BJ (cell line): ENCODE measurements at regions not wholly inside any gene's neighbourhood (a gene's known extent, or its start where the extent isn't known, plus 50 kb on each side); places are given as distances from the start of the nearest gene placed in this dataset.

Experiments used
- CTCF ChIA-PET: fragments of 350-600 bp; formaldehyde crosslinking; extraction: SDS; loops from one replicate; lab custom pipeline; 2021; ENCODE audit warnings: antibody characterized with exemption, inconsistent platforms; lab: Yijun Ruan, JAX
- POLR2A ChIA-PET: fragments of 300-600 bp; sonication (Branson Sonifier 250); formaldehyde crosslinking; extraction: SDS; loops from one replicate; lab custom pipeline; 2021; ENCODE audit warnings: antibody characterized with exemption; lab: Charles Lee
- DNase-seq: peaks from one replicate; pipeline ENCODE4 v3.0.0-alpha.2; 2011; ENCODE audit warnings: low read depth
- H3K27me3 ChIP-seq: 2 replicates; pipeline ENCODE4 v1.6.0; 2011; ENCODE audit warnings: low read length; ENCODE audit not compliant: control insufficient read depth, insufficient read depth
- H3K36me3 ChIP-seq: 2 replicates; pipeline ENCODE4 v1.5.1; 2011; ENCODE audit warnings: low read length; ENCODE audit not compliant: control insufficient read depth, insufficient read depth
- H3K4me3 ChIP-seq: 2 replicates; pipeline ENCODE4 v1.5.1; 2011; ENCODE audit warnings: low read depth, mild to moderate bottlenecking, control low read depth, low read length
- TF ChIP-seq, protein P1 (sequence below): IDR thresholded peaks from 2 replicates; pipeline ENCODE4 v1.5.1; 2011; ENCODE audit warnings: low read depth, mild to moderate bottlenecking, control low read depth, inconsistent platforms, low read length, moderate library complexity; ENCODE audit not compliant: insufficient read depth

- Histone ChIP-seq H3K4me3 (no peak overlapping the region), H3K36me3 (no peaks in the 10 kb centered on the region), H3K27me3 (no peaks in the 10 kb centered on the region)
- no peak for DNase-seq
- CTCF ChIA-PET = interaction anchor here (0.9 kb wide), 1 partner anchor 128 kb away, joined by 3 read pairs; no protein-coding TSS in a partner anchor
- POLR2A ChIA-PET = no interaction called here
- TF ChIP-seq, protein P1, sequence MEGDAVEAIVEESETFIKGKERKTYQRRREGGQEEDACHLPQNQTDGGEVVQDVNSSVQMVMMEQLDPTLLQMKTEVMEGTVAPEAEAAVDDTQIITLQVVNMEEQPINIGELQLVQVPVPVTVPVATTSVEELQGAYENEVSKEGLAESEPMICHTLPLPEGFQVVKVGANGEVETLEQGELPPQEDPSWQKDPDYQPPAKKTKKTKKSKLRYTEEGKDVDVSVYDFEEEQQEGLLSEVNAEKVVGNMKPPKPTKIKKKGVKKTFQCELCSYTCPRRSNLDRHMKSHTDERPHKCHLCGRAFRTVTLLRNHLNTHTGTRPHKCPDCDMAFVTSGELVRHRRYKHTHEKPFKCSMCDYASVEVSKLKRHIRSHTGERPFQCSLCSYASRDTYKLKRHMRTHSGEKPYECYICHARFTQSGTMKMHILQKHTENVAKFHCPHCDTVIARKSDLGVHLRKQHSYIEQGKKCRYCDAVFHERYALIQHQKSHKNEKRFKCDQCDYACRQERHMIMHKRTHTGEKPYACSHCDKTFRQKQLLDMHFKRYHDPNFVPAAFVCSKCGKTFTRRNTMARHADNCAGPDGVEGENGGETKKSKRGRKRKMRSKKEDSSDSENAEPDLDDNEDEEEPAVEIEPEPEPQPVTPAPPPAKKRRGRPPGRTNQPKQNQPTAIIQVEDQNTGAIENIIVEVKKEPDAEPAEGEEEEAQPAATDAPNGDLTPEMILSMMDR = no peak
Measured at GRCh38 chr3:159346271-159346903, 544.5 kb downstream of the MFSD1 start.

DNA sequence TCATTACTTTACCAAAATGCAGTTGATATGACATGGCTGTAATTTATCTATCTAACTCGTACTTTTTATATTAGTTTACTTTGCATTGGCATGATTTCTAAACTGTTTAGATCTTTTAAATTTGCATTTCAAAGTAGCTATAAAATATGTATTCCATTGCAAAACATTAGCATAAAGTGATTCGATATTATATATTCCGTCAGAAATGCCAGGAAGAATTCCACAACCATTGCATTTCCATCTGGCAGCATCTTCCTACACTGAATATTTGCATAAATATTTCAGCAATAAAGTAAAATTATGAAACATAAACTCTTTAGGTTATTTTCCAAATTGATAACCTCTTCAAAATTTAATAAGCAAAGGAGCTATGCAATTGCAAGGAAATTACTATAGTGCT lies 546.6 kb downstream of the MFSD1 start:
- POLR2A ChIA-PET = no interaction called here
- Histone ChIP-seq H3K27me3 (no peaks in the 10 kb centered on the region), H3K36me3 (no peaks in the 10 kb centered on the region), H3K4me3 (no peak overlapping the region)
- CTCF ChIA-PET = interaction anchor here (1.2 kb wide), 1 partner anchor 26 kb away, joined by 4 read pairs; no protein-coding TSS in a partner anchor
- no peak for DNase-seq
- TF ChIP-seq, protein P1 = no peak

DNA sequence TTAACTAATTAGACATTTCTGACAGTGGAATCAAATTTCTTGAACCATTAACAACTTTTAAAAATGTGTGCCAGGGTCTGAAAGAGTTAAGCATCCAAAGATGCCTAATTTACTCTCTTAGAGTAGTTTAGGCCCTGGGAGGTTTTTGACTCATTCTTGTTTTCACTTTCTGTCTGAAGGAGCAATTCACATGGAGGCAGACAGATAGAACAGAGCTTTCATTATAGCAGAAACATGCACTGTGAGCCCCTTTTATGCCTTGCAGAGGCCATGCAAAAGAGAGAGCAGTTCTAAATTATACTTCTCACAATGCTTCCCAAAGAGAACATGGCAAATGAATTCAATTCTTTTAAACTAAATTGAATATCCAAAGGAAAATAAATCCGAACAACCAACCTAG lies 554.8 kb downstream of the MFSD1 start:
- H3K4me3 ChIP-seq = no peak overlapping the region
- H3K36me3 ChIP-seq = no peaks in the 10 kb centered on the region
- ChIA-PET CTCF (no interaction called here), POLR2A (no interaction called here)
- TF ChIP-seq, protein P1 = no peak
- no peaks in the 10 kb centered on the region; the same call in 1 of the 2 replicates for H3K27me3 ChIP-seq
- DNase-seq = no peak

GRCh38 chr3:159364511-159364910 lies 562.7 kb downstream of the MFSD1 start:
- no peaks in the 10 kb centered on the region for H3K36me3 ChIP-seq
- no peak overlapping the region for H3K4me3 ChIP-seq
- POLR2A ChIA-PET = no interaction called here
- DNase-seq = no peak
- CTCF ChIA-PET = no interaction called here
- TF ChIP-seq, protein P1 = no peak
- H3K27me3 ChIP-seq = no peaks in the 10 kb centered on the region; the same call in 1 of the 2 replicates

DNA sequence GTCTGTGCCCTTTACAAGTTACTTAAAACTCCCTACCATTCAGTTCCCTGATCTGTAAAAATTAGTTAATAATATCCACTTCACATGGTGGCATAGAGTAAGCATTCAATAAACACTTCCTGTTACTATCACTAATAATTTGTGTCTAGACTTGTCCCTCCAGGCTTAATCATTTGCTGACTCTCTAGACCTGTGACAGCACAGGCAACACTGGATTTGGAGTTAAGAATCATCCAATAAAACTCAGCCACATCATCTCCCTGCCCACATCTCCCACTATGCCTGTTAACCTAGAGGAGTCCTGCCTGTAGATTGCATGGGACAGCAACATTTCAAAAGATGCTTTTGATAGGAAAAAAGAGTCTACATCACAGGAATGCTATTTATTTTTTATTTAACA lies 564.6 kb downstream of the MFSD1 start:
- ChIA-PET POLR2A (no interaction called here), CTCF (no interaction called here)
- H3K36me3 ChIP-seq = no peaks in the 10 kb centered on the region
- no peak overlapping the region for H3K4me3 ChIP-seq
- no peak for DNase-seq
- TF ChIP-seq, protein P1 = no peak
- H3K27me3 ChIP-seq = no peaks in the 10 kb centered on the region; the same call in 1 of the 2 replicates
